ENCODE measurements at regions not wholly inside any gene's neighbourhood (a gene's known extent, or its start where the extent isn't known, plus 50 kb on each side); places are given as distances from the start of the nearest gene placed in this dataset.

DNA sequence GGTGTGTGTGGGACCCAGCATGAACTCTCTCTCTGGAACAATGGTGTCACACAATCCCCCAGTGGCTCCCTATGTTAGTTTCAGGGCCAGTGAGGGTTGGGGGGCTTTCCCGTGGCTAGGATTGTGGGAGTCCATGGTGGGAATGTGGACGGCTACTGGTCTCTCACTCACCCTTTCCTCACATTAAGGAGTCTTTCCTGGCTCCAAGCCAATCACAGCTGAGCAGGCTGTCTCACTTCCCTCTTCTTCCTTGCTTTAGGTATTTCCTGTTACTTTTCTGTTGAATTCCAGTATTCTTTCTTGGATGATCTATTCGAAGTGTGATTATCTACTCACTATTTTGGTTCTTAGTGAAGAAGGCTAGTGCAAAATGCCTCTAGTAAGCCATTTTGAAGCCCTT, 324.4 kb upstream of the MPDZ start:
- H3K27me3 ChIP-seq (replicated peaks in 1 of 2; ENCODE audit: control insufficient read depth in 2 of 2, insufficient read depth in 2 of 2, low read length in 1 of 2), result no peaks in the 10 kb centered on the region
- no peak for ATAC-seq
- H4K20me1 ChIP-seq (ENCODE audit: control insufficient read depth, insufficient read depth), result no peaks in the 10 kb centered on the region
- no peak overlapping the region for H3K4me3 ChIP-seq
- ChIA-PET POLR2A (no interaction called here), CTCF (no interaction called here), RAD21 (ENCODE audit: unreplicated experiment) (no interaction called here), SMC1A (ENCODE audit: uncharacterized antibody, unreplicated experiment) (no interaction called here)
- H3K27ac ChIP-seq (ENCODE audit: control insufficient read depth, insufficient read depth), result no peak overlapping the region
- H3K9ac ChIP-seq (ENCODE audit: control insufficient read depth, insufficient read depth, low read length), result no peak overlapping the region
- no peaks in the 10 kb centered on the region for H3K4me1 ChIP-seq (ENCODE audit: control insufficient read depth, insufficient read depth, low read length)
- TF ChIP-seq TCF12 (IDR thresholded peaks at IDR 0.05; ENCODE audit: low read depth, low read length), result no peak
- no peak for TF ChIP-seq SIX5 (IDR thresholded peaks at IDR 0.05; ENCODE audit: low read depth, low read length, severe bottlenecking)
- TF ChIP-seq, protein P1, sequence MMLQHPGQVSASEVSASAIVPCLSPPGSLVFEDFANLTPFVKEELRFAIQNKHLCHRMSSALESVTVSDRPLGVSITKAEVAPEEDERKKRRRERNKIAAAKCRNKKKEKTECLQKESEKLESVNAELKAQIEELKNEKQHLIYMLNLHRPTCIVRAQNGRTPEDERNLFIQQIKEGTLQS (IDR thresholded peaks at IDR 0.05; ENCODE audit: borderline replicate concordance, extremely low read depth, low read depth, low read length), result no peak
- no peak for TF ChIP-seq BMI1 (IDR thresholded peaks at IDR 0.05; ENCODE audit: borderline replicate concordance)
- no peak for TF ChIP-seq FOS (IDR thresholded peaks at IDR 0.05; ENCODE audit: borderline replicate concordance, extremely low read depth, insufficient read length)
- no peak for TF ChIP-seq JUNB (IDR thresholded peaks at IDR 0.05)
- no peak for TF ChIP-seq RFX5 (IDR thresholded peaks at IDR 0.05; ENCODE audit: low read depth, low read length)
- no peak for TF ChIP-seq CHD1 (IDR thresholded peaks at IDR 0.05; ENCODE audit: low read depth, low read length)
- no TSS peak for BruUV-seq (replicated peaks)
- no peak for FAIRE-seq
- in situ Hi-C loops (cut with MboI) (loop anchor here (10.0 kb wide), 1 partner anchor 59 kb away; no protein-coding TSS in a partner anchor), intact Hi-C loops (cut with micrococcal nuclease; ENCODE audit: unreplicated experiment) (no loop called here)
- H3K36me3 ChIP-seq (ENCODE audit: control insufficient read depth in 2 of 2, insufficient read depth in 2 of 2, low read length in 1 of 2), result no peaks in the 10 kb centered on the region
- no peak for DNase-seq (ENCODE audit: low read depth, low spot score)
- no peak overlapping the region for H2AFZ ChIP-seq (ENCODE audit: control insufficient read depth, low read depth, low read length)
- H3K9me3 ChIP-seq (replicated peaks; ENCODE audit: control insufficient read depth, insufficient read depth, low read length), result no peaks in the 10 kb centered on the region
- H3K4me2 ChIP-seq (ENCODE audit: control insufficient read depth, insufficient read depth), result no peak overlapping the region
- 0% methylated on average over 3 of the region's 3 CpGs for WGBS (ENCODE audit: insufficient coverage, insufficient replicate concordance, low lambda C conversion rate, missing lambda C conversion rate)
- H3K79me2 ChIP-seq (ENCODE audit: control insufficient read depth, insufficient read depth, low read length), result no peaks in the 10 kb centered on the region

DNA sequence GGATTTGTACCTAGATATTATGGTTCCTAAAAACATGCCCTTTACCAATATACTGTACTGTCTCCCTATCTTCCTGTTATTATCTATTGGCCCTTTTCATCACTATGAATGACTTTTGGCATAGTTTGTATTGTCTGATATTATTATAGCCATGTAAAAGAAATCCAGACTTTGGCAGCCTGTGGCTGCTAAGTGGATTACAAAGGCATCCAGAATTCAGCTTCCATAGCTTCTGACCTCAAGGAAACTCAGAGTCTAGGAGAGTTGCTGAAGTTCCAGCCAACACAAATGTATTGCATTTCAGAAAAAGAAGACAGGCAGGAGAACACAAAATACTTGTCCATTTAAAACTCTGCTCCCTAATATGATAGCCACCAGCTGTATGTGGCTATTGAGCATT, 319.2 kb upstream of the MPDZ start:
- FAIRE-seq, result no peak
- SMC1A ChIA-PET (ENCODE audit: uncharacterized antibody, unreplicated experiment), result no interaction called here
- H3K27ac ChIP-seq (ENCODE audit: control insufficient read depth, insufficient read depth), result no peak overlapping the region
- TF ChIP-seq EZH2 (IDR thresholded peaks at IDR 0.05; ENCODE audit: borderline replicate concordance, control insufficient read depth, low read depth, low read length) (no peak), NR2C2 (IDR thresholded peaks at IDR 0.05; ENCODE audit: borderline replicate concordance, control insufficient read depth, insufficient read length, low read depth) (no peak), MYC (IDR thresholded peaks at IDR 0.05; ENCODE audit: insufficient read depth, insufficient read length, insufficient replicate concordance, low read length, severe bottlenecking) (no peak), BMI1 (IDR thresholded peaks at IDR 0.05; ENCODE audit: borderline replicate concordance) (no peak), SUPT20H (IDR thresholded peaks at IDR 0.05; ENCODE audit: borderline replicate concordance, control insufficient read depth, low read depth, low read length) (no peak), SP1 (IDR thresholded peaks at IDR 0.05; ENCODE audit: low read depth, low read length) (no peak)
- TF ChIP-seq, protein P2, sequence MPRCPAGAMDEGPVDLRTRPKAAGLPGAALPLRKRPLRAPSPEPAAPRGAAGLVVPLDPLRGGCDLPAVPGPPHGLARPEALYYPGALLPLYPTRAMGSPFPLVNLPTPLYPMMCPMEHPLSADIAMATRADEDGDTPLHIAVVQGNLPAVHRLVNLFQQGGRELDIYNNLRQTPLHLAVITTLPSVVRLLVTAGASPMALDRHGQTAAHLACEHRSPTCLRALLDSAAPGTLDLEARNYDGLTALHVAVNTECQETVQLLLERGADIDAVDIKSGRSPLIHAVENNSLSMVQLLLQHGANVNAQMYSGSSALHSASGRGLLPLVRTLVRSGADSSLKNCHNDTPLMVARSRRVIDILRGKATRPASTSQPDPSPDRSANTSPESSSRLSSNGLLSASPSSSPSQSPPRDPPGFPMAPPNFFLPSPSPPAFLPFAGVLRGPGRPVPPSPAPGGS (IDR thresholded peaks at IDR 0.05; ENCODE audit: borderline replicate concordance, insufficient read depth, low read depth, low read length, poor library complexity, severe bottlenecking), result no peak
- TF ChIP-seq, protein P3, sequence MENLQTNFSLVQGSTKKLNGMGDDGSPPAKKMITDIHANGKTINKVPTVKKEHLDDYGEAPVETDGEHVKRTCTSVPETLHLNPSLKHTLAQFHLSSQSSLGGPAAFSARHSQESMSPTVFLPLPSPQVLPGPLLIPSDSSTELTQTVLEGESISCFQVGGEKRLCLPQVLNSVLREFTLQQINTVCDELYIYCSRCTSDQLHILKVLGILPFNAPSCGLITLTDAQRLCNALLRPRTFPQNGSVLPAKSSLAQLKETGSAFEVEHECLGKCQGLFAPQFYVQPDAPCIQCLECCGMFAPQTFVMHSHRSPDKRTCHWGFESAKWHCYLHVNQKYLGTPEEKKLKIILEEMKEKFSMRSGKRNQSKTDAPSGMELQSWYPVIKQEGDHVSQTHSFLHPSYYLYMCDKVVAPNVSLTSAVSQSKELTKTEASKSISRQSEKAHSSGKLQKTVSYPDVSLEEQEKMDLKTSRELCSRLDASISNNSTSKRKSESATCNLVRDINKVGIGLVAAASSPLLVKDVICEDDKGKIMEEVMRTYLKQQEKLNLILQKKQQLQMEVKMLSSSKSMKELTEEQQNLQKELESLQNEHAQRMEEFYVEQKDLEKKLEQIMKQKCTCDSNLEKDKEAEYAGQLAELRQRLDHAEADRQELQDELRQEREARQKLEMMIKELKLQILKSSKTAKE (IDR thresholded peaks at IDR 0.05; ENCODE audit: low read depth, poor library complexity, severe bottlenecking), result no peak

More for the DNA sequence above, 319.2 kb upstream of the MPDZ start:
- BruUV-seq (replicated peaks), result no TSS peak
- ChIA-PET CTCF (no interaction called here), RAD21 (ENCODE audit: unreplicated experiment) (no interaction called here), POLR2A (no interaction called here)
- intact Hi-C loops (cut with micrococcal nuclease; ENCODE audit: unreplicated experiment), result no loop called here
- Histone ChIP-seq H3K36me3 (ENCODE audit: control insufficient read depth in 2 of 2, insufficient read depth in 2 of 2, low read length in 1 of 2) (no peaks in the 10 kb centered on the region), H3K9me3 (replicated peaks; ENCODE audit: control insufficient read depth, insufficient read depth, low read length) (no peaks in the 10 kb centered on the region), H2AFZ (ENCODE audit: control insufficient read depth, low read depth, low read length) (no peak overlapping the region), H3K4me3 (no peak overlapping the region), H3K79me2 (ENCODE audit: control insufficient read depth, insufficient read depth, low read length) (no peaks in the 10 kb centered on the region), H3K4me2 (ENCODE audit: control insufficient read depth, insufficient read depth) (no peak overlapping the region), H4K20me1 (ENCODE audit: control insufficient read depth, insufficient read depth) (no peaks in the 10 kb centered on the region), H3K27me3 (replicated peaks in 1 of 2; ENCODE audit: control insufficient read depth in 2 of 2, insufficient read depth in 2 of 2, low read length in 1 of 2) (no peaks in the 10 kb centered on the region), H3K4me1 (ENCODE audit: control insufficient read depth, insufficient read depth, low read length) (no peaks in the 10 kb centered on the region), H3K9ac (ENCODE audit: control insufficient read depth, insufficient read depth, low read length) (no peak overlapping the region)
- in situ Hi-C loops (cut with MboI), result no loop called here
- DNase-seq (ENCODE audit: low read depth, low spot score) (no peak), ATAC-seq (no peak)
